HG03565 (cell line): ENCODE measurements at regions not wholly inside any gene's neighbourhood (a gene's known extent, or its start where the extent isn't known, plus 50 kb on each side); places are given as distances from the start of the nearest gene placed in this dataset.
"Not testable (repeated sequence)": the region's sequence is repeated elsewhere in the genome, so short reads cannot be mapped to it uniquely, and the experiment has no call there.

Source experiments
- ATAC-seq: cut with Tn5 transposase; IDR thresholded peaks from one replicate; pipeline ENCODE4 v1.9.1; 2021; ENCODE audit warnings: mild to moderate bottlenecking, moderate library complexity; ENCODE audit not compliant: unreplicated experiment

DNA sequence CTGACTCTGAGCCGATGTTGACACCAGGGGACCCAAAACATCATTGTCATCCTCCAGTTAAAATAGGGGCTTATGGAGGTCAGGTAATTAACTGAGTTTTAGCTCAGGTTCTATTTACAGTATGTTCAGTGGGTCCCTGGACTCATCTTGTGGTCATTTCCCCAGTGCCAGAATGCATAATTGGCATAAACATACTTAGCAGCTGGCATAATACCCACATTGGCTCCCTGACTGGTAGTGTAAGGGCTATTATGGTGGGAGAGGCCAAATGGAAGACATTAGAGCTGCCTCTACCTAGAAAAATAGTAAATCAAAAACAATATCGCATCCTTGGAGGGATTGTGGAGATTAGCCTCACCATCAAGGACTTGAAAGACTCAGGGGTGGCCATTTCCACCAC is 350.9 kb downstream of the C12orf75 start:
- no peak for ATAC-seq

- ATAC-seq = not testable (repeated sequence)
Measured at GRCh38 chr12:105682821-105683220, 352.3 kb downstream of the C12orf75 start.

GRCh38 chr12:105683836-105684235 is 353.3 kb downstream of the C12orf75 start:
- ATAC-seq = not testable (repeated sequence)

- no peak for ATAC-seq
Measured at GRCh38 chr12:105698075-105698474, 367.6 kb downstream of the C12orf75 start.

DNA sequence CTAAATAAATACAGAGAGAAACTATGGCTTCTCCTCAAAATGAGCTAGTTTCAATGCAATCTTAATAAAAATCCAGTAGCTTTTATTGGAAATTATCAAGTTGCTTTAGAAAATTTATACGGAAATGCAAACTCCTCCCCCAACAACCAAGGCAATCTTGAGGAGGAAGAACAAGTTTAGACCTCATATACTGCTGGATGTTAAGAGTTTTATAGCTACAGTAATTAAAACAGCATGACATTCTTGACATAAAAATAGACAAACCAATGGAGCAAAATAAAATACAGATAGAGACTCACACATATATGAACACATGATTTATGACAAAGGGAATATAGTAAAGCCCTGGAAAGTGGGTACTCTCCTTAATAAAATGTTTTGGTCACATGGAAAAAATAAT is 368.7 kb downstream of the C12orf75 start:
- ATAC-seq = no peak

GRCh38 chr12:105704787-105705186 is 374.3 kb downstream of the C12orf75 start:
- ATAC-seq = no peak

GRCh38 chr12:105705235-105705634 is 374.7 kb downstream of the C12orf75 start:
- ATAC-seq = no peak

DNA sequence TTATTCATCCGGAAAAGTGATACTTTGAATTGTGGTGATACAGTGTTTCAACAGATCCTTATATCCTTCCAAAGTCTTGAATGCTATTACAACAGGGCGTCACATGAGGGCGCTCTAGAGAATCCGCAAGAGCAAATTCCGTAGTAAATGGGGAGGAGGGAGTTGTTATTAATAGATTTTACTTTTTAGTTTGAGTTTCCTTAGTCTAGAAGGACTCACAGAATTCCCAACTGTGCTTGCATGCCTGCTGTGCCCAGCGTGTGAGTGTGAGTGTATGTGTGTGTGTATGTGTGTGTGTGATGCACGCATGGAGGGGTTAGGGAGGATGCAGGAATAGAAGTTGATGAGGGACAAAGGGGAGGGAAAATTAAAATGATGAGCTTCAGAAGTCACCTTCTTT is 375.3 kb downstream of the C12orf75 start:
- no peak for ATAC-seq

GRCh38 chr12:105706321-105706972 is 376.0 kb downstream of the C12orf75 start:
- ATAC-seq = no peak

DNA sequence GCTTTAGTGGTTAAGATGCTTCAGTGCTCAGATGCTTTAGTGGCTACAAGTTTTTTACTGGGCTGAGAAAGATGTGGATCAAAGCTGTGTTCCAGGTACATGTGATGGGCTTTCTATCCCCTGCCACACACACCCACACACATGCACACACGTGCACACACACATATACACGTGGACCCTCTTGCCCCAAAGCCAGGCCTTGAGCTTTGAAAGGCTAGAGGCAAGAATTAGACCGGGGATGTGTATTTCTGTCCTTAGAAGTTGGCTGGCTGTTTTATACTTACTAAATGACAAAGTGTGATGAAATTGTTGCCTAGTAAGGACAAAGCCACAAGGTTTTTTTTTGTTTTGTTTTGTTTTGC is 376.5 kb downstream of the C12orf75 start:
- no peak for ATAC-seq

DNA sequence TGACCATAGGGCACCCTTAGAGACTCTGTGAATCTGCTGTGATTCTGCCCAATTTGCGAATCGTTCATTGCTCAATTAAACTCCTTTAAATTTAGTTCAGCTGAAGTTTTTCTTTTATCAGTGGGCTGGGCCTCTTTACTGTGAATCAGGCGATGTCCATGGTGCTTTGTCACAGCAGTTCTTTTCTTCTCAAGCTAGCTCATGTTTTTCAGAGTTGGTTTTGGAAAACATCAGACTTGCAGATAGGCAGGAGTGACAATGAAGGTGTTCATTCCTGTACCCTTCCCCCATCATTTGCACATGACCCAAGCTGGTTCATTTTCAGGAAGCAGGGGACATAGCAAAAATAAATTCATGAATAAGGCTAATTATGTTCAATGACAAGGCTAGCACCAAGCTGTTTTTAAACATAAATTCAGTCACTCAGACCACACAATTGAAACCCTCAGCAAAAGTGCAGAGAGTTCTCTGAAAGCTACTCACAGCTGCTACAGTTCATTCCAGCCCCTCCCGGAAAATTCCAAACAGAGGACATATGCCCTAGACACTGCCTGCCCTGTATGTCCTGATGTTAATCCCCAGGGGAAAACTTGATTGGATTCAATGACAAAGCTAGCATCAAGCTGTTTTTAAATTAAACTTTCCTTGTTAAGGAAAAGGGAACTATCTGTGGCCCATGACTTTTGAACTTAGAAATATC is 383.3 kb downstream of the C12orf75 start:
- no peak for ATAC-seq

GRCh38 chr12:105716621-105717020 is 386.1 kb downstream of the C12orf75 start:
- no peak for ATAC-seq

DNA sequence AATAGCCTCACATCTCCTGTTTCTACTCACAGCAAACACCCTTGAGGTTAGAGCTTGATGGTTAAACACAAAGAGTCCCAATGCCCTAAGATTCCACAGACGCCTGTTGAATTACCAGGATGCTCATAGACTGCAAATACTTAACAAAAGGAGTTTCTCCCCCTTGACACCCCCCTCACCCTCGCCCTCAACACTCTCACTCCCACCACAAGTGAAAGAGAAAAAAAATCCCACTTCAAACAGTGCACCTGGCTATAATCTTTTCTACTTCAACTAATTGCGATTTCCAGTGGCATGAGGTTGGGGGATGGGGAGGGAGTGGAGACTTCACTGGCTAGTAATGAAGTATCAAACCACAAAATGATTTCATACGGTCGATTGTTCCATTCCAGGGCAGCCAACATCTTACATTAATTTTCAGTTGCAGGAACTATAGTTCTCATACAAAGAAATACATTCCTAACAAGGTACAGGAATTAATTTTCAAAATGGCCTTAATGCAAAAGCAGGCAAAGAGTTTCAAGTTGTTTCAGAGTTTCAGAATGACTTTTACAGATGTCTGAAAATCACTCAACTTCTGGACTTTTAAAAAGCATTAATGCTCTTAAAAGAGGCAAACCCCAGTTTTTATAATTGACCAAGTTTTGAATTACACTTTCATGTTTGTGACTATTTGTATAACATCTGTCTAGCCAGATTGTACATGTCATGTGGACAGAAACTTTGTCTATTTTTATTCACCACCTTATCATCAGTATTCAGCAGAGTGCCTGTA is 390.7 kb downstream of the C12orf75 start:
- ATAC-seq = peak; percentile 75

DNA sequence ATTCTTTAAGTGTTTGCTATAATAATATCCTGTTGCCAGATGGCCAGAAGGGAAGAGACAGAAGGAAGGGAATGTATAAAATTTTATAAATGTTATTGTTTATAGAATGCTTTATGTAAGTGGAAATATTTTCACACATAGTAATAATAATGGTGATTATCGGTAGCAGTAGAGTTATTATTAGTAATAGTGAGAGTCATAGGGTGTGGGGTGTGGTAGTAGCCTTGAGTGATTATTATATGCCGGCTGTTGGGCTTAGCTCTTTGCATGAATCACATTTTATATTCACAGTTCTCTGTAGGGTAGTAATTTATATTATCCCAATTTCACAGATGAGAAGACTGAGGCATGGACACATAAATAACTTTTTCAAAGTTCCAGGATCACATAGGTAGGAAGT is 391.4 kb downstream of the C12orf75 start:
- ATAC-seq = no peak

GRCh38 chr12:105723066-105723465 is 392.6 kb downstream of the C12orf75 start:
- no peak for ATAC-seq

DNA sequence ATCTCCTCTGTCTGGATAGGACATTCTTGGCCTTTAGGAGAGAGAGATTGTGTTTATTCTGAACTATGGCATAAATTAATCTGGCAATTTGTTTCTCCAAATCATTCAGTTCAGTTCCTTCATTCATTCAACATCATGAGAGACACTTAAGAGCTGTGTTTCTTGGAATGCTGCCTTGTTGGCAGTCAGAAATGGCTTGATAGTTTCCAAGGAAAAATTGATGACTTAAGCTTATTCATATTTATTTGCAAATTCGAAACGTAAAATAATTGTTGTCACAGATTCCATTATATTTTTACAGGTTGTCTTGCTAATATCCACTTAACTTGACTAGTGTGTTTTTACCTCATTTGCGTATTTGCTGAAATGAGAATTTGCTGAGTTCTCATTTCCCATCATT is 393.0 kb downstream of the C12orf75 start:
- ATAC-seq = no peak

- no peak for ATAC-seq
Measured at GRCh38 chr12:105724641-105725040, 394.1 kb downstream of the C12orf75 start.

- ATAC-seq = no peak
Measured at GRCh38 chr12:105725054-105725453, 394.6 kb downstream of the C12orf75 start.

DNA sequence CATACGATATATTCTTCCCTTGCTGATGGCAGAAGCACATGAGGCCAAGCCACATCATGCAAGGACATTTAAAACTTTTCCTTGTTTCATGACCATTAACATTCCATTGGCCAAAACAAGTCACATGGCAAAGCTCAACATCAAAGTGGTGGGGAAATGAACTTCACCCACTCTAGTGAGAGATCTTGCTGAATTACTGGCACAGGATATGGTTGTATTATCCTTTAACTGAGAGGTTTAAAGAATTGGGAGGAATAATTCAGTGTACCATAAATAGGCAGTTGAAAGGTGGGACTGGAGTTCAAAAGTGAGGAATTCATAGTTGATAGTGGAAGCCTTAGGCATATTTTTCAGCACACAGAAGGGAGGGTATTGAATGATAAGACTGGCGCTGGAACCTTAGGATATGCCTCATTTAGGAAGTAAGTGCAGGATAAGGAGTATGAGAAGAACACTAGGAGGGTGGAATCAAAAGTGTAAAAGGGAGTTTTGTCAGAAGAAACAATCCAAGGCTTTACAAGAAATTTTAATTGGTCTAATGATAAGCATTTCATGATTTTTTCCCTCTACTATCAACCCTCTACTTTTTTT is 398.8 kb downstream of the C12orf75 start:
- ATAC-seq = no peak

- no peak for ATAC-seq
Measured at GRCh38 chr12:105729926-105730325, 399.4 kb downstream of the C12orf75 start.

DNA sequence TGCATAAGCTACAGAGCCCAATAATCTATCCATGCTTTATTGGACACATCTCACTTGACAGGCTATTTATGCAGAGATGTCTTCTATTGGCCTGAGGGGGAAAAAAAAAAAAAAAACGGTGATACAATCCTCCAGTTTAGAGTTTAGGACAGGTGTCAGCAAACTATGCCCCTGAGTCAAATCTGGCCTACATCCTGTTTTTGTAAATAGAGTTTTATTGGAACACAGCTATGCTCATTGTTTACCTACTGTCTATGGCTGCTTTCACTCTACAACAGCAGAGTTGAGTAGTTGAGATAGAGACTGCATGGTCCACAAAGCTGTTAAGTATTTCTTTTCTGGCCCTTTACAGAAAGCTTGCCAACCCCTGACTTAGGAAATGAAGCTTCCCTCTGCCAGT is 403.1 kb downstream of the C12orf75 start:
- ATAC-seq = no peak

GRCh38 chr12:105736498-105736897 is 402.3 kb downstream of the NUAK1 start:
- ATAC-seq = no peak
